ENCODE measurements at regions not wholly inside any gene's neighbourhood (a gene's known extent, or its start where the extent isn't known, plus 50 kb on each side); places are given as distances from the start of the nearest gene placed in this dataset.

DNA sequence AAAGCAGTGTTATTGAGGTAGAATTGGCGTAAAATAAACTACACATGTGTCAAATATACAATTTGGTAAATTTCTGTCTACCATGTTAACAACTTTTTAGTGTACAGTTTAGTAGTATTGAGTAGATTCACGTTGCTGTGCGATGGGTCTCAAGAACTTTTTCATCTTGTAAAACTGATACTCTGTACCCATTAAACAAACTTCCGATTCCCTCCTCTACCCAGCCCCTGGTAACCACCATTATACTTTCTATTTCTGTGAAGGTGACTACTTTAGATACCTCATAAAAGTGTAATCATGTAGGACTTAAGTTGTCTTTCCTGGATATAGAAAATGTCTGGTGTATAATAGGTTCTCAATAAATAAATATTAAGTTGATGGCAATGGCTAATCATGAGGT, 408.5 kb upstream of the POT1 start:
- TF ChIP-seq, protein P1, sequence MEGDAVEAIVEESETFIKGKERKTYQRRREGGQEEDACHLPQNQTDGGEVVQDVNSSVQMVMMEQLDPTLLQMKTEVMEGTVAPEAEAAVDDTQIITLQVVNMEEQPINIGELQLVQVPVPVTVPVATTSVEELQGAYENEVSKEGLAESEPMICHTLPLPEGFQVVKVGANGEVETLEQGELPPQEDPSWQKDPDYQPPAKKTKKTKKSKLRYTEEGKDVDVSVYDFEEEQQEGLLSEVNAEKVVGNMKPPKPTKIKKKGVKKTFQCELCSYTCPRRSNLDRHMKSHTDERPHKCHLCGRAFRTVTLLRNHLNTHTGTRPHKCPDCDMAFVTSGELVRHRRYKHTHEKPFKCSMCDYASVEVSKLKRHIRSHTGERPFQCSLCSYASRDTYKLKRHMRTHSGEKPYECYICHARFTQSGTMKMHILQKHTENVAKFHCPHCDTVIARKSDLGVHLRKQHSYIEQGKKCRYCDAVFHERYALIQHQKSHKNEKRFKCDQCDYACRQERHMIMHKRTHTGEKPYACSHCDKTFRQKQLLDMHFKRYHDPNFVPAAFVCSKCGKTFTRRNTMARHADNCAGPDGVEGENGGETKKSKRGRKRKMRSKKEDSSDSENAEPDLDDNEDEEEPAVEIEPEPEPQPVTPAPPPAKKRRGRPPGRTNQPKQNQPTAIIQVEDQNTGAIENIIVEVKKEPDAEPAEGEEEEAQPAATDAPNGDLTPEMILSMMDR (IDR thresholded peaks at IDR 0.05): no peak
- TF ChIP-seq POLR2A (IDR thresholded peaks at IDR 0.05): no peak

All from adrenal gland (tissue), 5 donors.